ENCODE measurements at regions not wholly inside any gene's neighbourhood (a gene's known extent, or its start where the extent isn't known, plus 50 kb on each side); places are given as distances from the start of the nearest gene placed in this dataset.
"Not testable (repeated sequence)": the region's sequence is repeated elsewhere in the genome, so short reads cannot be mapped to it uniquely, and the experiment has no call there.

DNA sequence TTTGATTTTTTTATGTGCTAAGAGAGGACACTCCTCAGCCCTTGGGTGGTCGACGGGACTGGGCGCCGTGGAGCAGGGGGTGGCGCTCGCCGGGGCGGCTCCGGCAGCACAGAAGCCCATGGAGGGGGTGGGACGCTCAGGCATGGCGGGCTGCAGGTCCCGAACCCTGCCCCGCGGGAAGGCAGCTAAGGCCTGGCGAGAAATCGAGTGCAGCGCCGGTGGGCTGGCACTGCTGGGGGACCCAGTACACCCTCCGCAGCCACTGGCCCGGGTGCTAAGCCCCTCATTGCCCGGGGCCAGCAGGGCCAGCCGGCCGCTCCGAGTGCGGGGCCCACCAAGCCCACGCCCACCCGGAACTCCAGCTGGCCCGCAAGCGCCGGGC lies 669.7 kb upstream of the CTNND2 start:
- not testable (repeated sequence) for TF ChIP-seq POLR2A (IDR thresholded peaks at IDR 0.05; ENCODE audit: low read length); GATA1 (IDR thresholded peaks at IDR 0.05; ENCODE audit: low read depth, low read length)
